Psoas muscle (tissue), 7 donors: ENCODE measurements at regions not wholly inside any gene's neighbourhood (a gene's known extent, or its start where the extent isn't known, plus 50 kb on each side); places are given as distances from the start of the nearest gene placed in this dataset.

Source experiments
- ATAC-seq, 4 donors: fragments of 200-7000 bp; cut with Tn5 transposase; one replicate each; pipeline ENCODE4 v1.9.1; 2020; ENCODE audit warnings: moderate library complexity in 3 of 4, mild to moderate bottlenecking in 2 of 4
- DNase-seq, 2 donors: peaks; one replicate each; pipeline ENCODE4 v3.0.0-alpha.2; 2020
- H3K27ac ChIP-seq: fragments of 200-600 bp; one replicate; pipeline ENCODE4 v1.8.0; 2022
- H3K27me3 ChIP-seq, 3 donors: fragments of 200-600 bp in 1 of 3; one replicate each; pipeline versions ENCODE4 v1.6.1 to v1.8.0; 2013 to 2022; ENCODE audit warnings: low read length in 2 of 3, mild to moderate bottlenecking in 2 of 3, moderate library complexity in 1 of 3; ENCODE audit not compliant: insufficient read depth in 3 of 3
- H3K36me3 ChIP-seq, 2 donors: fragments of 200-600 bp in 1 of 2; one replicate each; pipeline versions ENCODE4 v1.6.1 to v1.8.0; 2013 to 2022; ENCODE audit warnings: low read depth in 1 of 2, mild to moderate bottlenecking in 1 of 2, moderate library complexity in 1 of 2; ENCODE audit not compliant: insufficient read depth in 1 of 2
- H3K4me1 ChIP-seq: fragments of 200-600 bp; one replicate; pipeline ENCODE4 v1.8.0; 2022
- H3K4me3 ChIP-seq: fragments of 200-600 bp; one replicate; pipeline ENCODE4 v1.8.0; 2022; ENCODE audit warnings: mild to moderate bottlenecking
- H3K9me3 ChIP-seq: fragments of 200-600 bp; one replicate; pipeline ENCODE4 v1.8.0; 2022
- WGBS, 3 donors: extraction: QIAGEN DNeasy Blood & Tissue Kit; methylation state at CpG; one replicate each; pipeline versions ENCODE4 v1.1.6 to v1.1.7; 2013; 5-methylcytosine and 5-hydroxymethylcytosine counted together
- intact Hi-C, 2 donors: fragments of 100-400 bp; cut with DNase I; formaldehyde crosslinking; loops; one replicate each; pipeline versions ENCODE4 v1.11.0 to v1.14.2; 2022
- TF ChIP-seq, protein P1 (sequence below): fragments of 200-600 bp; IDR thresholded peaks from one replicate; pipeline ENCODE4 v1.8.0; 2022; ENCODE audit warnings: antibody characterized with exemption
- donor health status: healthy with polysubstance abuse.
- donor health status: DM: no; HTN: no; CAD: no; lungs with moderate emphysema.
- donor health status: Bipolar disorder and iron deficiency.
- donor health status: healthy.
- donor health status: DM: yes; HTN: yes; CAD: no.
- donor health status: DM: no; HTN: no; CAD: no.
- donor health status: DM: yes; HTN: yes; CAD: no.

DNA sequence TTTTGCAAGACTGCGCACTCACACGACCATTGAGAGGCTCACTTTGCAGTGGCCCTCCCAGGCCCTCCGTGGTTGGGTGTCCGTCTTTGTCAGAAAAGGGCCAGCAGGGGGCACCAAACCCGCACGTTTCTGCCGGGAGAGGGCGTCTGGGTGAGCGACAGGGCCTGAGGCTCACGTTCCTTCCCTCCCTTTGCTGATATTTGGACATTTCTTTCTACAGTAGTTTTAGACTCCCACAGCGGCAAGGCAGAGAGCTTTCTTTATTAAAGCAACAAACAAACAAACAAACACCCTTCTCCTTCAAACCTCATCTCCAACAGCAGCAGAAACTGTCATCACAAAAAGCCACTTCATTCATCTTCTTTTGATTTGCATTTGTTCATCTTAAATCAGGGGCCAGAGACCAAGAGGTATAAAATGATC is 79.2 kb upstream of the WDR26 start:
- no peaks in the 10 kb centered on the region for H3K9me3 ChIP-seq

DNA sequence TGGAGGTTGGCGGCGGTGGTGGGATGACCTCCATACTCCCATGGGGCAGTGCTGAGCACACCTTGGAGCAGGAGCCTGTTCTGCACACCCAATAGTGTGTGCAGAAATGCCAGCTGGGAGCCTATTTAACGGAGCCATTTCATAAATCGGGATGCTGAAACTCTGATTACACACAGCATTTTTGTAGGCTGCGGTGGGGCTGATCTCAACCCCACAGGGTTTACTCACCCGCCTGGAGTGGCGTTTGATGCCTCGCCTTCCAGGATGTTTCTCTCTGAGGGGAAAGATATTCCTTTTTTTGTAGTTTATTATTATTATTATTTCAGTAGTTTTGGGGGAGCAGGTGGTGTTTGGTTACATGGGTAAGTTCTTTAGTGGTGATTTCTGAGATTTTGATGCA is 82.6 kb upstream of the WDR26 start:
- H3K27me3 ChIP-seq: no peaks in the 10 kb centered on the region
- H3K9me3 ChIP-seq: no peaks in the 10 kb centered on the region
- H3K36me3 ChIP-seq: no peaks in the 10 kb centered on the region
- intact Hi-C loops: loop anchor here (1.0 to 10.0 kb wide), 3 partner anchors 40 to 128 kb away; partner anchors contain the start of gene CNIH3 (in 1 of the 2)
- WGBS, 3 donors: 82 to 85% (median 85%) methylated on average over 8 of the region's 8 CpGs
- H3K4me1 ChIP-seq: peaks cover 6% of the 10 kb centered on the region
- no peak overlapping the region for H3K27ac ChIP-seq
- DNase-seq: no peak
- H3K4me3 ChIP-seq: no peak overlapping the region
- no peak for ATAC-seq
- TF ChIP-seq, protein P1, sequence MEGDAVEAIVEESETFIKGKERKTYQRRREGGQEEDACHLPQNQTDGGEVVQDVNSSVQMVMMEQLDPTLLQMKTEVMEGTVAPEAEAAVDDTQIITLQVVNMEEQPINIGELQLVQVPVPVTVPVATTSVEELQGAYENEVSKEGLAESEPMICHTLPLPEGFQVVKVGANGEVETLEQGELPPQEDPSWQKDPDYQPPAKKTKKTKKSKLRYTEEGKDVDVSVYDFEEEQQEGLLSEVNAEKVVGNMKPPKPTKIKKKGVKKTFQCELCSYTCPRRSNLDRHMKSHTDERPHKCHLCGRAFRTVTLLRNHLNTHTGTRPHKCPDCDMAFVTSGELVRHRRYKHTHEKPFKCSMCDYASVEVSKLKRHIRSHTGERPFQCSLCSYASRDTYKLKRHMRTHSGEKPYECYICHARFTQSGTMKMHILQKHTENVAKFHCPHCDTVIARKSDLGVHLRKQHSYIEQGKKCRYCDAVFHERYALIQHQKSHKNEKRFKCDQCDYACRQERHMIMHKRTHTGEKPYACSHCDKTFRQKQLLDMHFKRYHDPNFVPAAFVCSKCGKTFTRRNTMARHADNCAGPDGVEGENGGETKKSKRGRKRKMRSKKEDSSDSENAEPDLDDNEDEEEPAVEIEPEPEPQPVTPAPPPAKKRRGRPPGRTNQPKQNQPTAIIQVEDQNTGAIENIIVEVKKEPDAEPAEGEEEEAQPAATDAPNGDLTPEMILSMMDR: no peak

More for the DNA sequence above, 79.2 kb upstream of the WDR26 start:
- ATAC-seq: peak; percentile 92 to 100 (median 96)
- Histone ChIP-seq H3K27ac (no peak overlapping the region), H3K4me3 (no peak overlapping the region), H3K36me3 (no peaks in the 10 kb centered on the region), H3K4me1 (peaks cover 6% of the 10 kb centered on the region), H3K27me3 (no peaks in the 10 kb centered on the region)
- intact Hi-C loops: loop anchor here (1.0 to 10.0 kb wide), 7 partner anchors 101 to 409 kb away; partner anchors contain the start of gene CNIH3 (in 1 of the 2)
- WGBS, 3 donors: 4 to 5% (median 4%) methylated on average over 11 of the region's 11 CpGs
- DNase-seq: peak; percentile 85 to 91
- TF ChIP-seq, protein P1: peak; percentile 92

DNA sequence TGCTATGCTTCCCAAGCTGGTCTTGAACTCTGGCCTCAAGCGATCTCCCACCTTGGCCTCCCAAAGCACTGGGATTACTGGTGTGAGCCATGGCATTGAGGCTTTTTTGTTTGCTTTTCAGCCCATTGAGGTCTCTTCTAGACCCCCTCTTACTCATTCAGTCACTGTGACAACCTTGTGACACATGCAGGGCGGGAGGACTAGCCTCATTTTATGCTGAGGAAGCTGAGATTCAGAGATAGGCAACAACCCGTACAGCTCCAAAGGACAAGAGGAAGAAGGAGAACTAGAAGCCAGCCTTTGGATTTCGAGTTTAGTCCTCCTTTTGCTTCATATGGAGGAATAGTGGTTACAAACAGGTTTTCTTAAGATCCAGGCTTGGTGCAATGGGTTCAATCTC is 83.9 kb upstream of the WDR26 start:
- Histone ChIP-seq H3K4me3 (no peak overlapping the region), H3K27me3 (no peaks in the 10 kb centered on the region), H3K4me1 (peaks cover 5% of the 10 kb centered on the region), H3K36me3 (no peaks in the 10 kb centered on the region), H3K9me3 (no peaks in the 10 kb centered on the region), H3K27ac (no peak overlapping the region)
- no peak for ATAC-seq
- DNase-seq: no peak
- intact Hi-C loops: loop anchor here (10.0 kb wide), 2 partner anchors 96 to 126 kb away; partner anchors contain the start of gene CNIH3 (in 1 of the 2)
- 88 to 89% (median 88%) methylated on average over 4 of the region's 4 CpGs for WGBS, 3 donors
- TF ChIP-seq, protein P1: no peak

DNA sequence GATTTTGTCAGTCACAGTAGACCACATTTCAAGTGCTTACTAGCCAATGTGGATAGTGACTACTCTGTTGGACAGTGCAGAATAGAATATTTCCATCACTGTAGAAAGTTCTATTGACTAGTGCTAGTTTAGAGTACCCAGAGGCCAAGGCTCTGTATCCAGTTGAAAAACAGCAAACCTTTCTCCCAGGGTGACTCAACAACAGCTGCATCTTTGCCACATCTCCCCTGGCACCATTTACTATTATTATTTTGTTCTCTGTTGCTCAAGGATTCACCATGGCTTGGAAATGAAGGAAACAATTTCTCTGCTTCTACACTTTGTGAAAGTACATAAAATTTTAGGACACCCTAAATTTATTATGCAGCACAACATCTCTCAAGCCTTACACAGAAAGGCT is 85.3 kb upstream of the WDR26 start:
- no peaks in the 10 kb centered on the region for H3K36me3 ChIP-seq
- no peak overlapping the region for H3K27ac ChIP-seq
- H3K27me3 ChIP-seq: no peaks in the 10 kb centered on the region
- TF ChIP-seq, protein P1: no peak
- no peaks in the 10 kb centered on the region for H3K9me3 ChIP-seq
- no peaks in the 10 kb centered on the region for H3K4me1 ChIP-seq
- H3K4me3 ChIP-seq: no peak overlapping the region
- intact Hi-C loops: loop anchor here (10.0 kb wide), 2 partner anchors 95 to 125 kb away; partner anchors contain the start of gene CNIH3 (in 1 of the 2)
- ATAC-seq: no peak
- DNase-seq: no peak

DNA sequence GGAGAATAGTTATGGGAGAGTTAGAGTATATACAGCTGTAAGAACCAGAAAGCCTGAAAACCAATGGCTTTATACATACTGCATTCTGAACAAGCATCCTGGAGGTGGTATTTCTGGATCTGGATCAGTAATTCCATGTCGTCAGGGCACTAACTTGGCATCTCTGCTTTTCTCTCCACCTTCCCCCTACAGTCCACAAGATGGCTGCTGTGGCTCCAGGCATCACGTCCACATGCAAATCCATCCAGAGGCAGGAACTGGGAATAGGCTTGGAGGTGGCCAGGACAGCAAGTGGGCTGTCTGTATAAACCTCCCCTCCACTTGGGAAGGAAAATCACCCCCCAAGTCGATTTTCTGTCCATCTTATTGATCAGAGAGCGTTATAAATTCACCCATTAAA is 86.2 kb upstream of the WDR26 start:
- intact Hi-C loops: no loop called here
- Histone ChIP-seq H3K27me3 (no peaks in the 10 kb centered on the region), H3K4me1 (no peaks in the 10 kb centered on the region), H3K36me3 (no peaks in the 10 kb centered on the region), H3K9me3 (no peaks in the 10 kb centered on the region), H3K27ac (no peak overlapping the region), H3K4me3 (no peak overlapping the region)
- 96 to 98% (median 97%) methylated on average over 4 of the region's 4 CpGs for WGBS, 3 donors
- TF ChIP-seq, protein P1: no peak
- DNase-seq (no peak), ATAC-seq (no peak)
